CD14-positive monocyte (primary cell): ENCODE measurements at regions not wholly inside any gene's neighbourhood (a gene's known extent, or its start where the extent isn't known, plus 50 kb on each side); places are given as distances from the start of the nearest gene placed in this dataset.
"Not testable (repeated sequence)": the region's sequence is repeated elsewhere in the genome, so short reads cannot be mapped to it uniquely, and the experiment has no call there.

Experiments used
- DNase-seq, 3 donors: peaks; one replicate each; pipeline ENCODE4 v3.0.0-alpha.2; 2011 to 2022
- H2AFZ ChIP-seq: 2 replicates; pipeline ENCODE4 v1.6.0; 2012; ENCODE audit warnings: mild to moderate bottlenecking, low read depth, low read length, inconsistent platforms; ENCODE audit not compliant: insufficient read depth, poor library complexity, severe bottlenecking
- H3K27ac ChIP-seq, 2 donors: 1 replicate in 1 of 2; 2 replicates in 1 of 2; pipeline ENCODE4 v1.5.1; 2012 to 2013; ENCODE audit warnings: low read length in 2 of 2, control low read depth in 1 of 2, inconsistent platforms in 1 of 2, low read depth in 1 of 2, mild to moderate bottlenecking in 1 of 2
- H3K27me3 ChIP-seq, 2 donors: one replicate each; pipeline versions ENCODE4 v1.6.0 to v1.6.1; 2011 to 2013; ENCODE audit warnings: low read length in 2 of 2; ENCODE audit not compliant: control insufficient read depth in 2 of 2, insufficient read depth in 2 of 2
- H3K36me3 ChIP-seq, 2 donors: replicated peaks in 1 of 2; 1 replicate in 1 of 2; 2 replicates in 1 of 2; pipeline versions ENCODE4 v1.5.1 to v1.6.1; 2012 to 2013; ENCODE audit warnings: low read length in 2 of 2, control low read depth in 1 of 2, inconsistent platforms in 1 of 2, mild to moderate bottlenecking in 1 of 2; ENCODE audit not compliant: insufficient read depth in 2 of 2, control insufficient read depth in 1 of 2
- H3K4me1 ChIP-seq, 2 donors: 1 replicate in 1 of 2; 2 replicates in 1 of 2; pipeline versions ENCODE4 v1.5.1 to v1.6.1; 2012 to 2013; ENCODE audit warnings: low read length in 2 of 2, control low read depth in 1 of 2, inconsistent platforms in 1 of 2, mild to moderate bottlenecking in 1 of 2, moderate library complexity in 1 of 2; ENCODE audit not compliant: insufficient read depth in 2 of 2, control insufficient read depth in 1 of 2
- H3K4me2 ChIP-seq: replicated peaks from 2 replicates; pipeline ENCODE3; 2012; ENCODE audit warnings: low read length, moderate library complexity, mild to moderate bottlenecking; ENCODE audit not compliant: poor library complexity, severe bottlenecking; ENCODE audit errors: extremely low read depth
- H3K4me3 ChIP-seq, 3 experiments: fragments of 200-600 bp in 1 of 3; sonication (generic) in 1 of 3; replicated peaks in 1 of 3; 1 replicate in 2 of 3; 2 replicates in 1 of 3; pipeline ENCODE4 v1.5.1; 2011 to 2013; ENCODE audit warnings: low read length in 3 of 3, mild to moderate bottlenecking in 3 of 3, control low read depth in 2 of 3, low read depth in 2 of 3, inconsistent platforms in 1 of 3, moderate library complexity in 1 of 3
- H3K79me2 ChIP-seq: 2 replicates; pipeline ENCODE4 v1.6.0; 2012; ENCODE audit warnings: mild to moderate bottlenecking, control low read depth, inconsistent platforms, low read length, moderate library complexity; ENCODE audit not compliant: insufficient read depth
- H3K9ac ChIP-seq: 2 replicates; pipeline ENCODE4 v1.6.0; 2017; ENCODE audit warnings: low read length, mild to moderate bottlenecking; ENCODE audit not compliant: insufficient read depth, poor library complexity, severe bottlenecking
- H3K9me3 ChIP-seq, 2 donors: replicated peaks in 1 of 2; 1 replicate in 1 of 2; 2 replicates in 1 of 2; pipeline versions ENCODE4 v1.5.1 to v1.6.1; 2012 to 2013; ENCODE audit warnings: low read length in 2 of 2, control low read depth in 1 of 2; ENCODE audit not compliant: control insufficient read depth in 1 of 2, insufficient read depth in 1 of 2
- H4K20me1 ChIP-seq: 2 replicates; pipeline ENCODE4 v1.6.0; 2012; ENCODE audit warnings: mild to moderate bottlenecking, low read length, control low read depth, moderate library complexity; ENCODE audit not compliant: insufficient read depth
- H3K27ac Mint-ChIP-seq, 7 donors: one replicate each; pipeline ENCODE4 v1.8.0; 2020; ENCODE audit warnings: mild to moderate bottlenecking in 7 of 7, mixed read lengths in 7 of 7, moderate library complexity in 6 of 7, inconsistent platforms in 2 of 7
- H3K27me3 Mint-ChIP-seq, 3 donors: one replicate each; pipeline ENCODE4 v1.8.0; 2021 to 2022; ENCODE audit warnings: low read depth in 3 of 3, mild to moderate bottlenecking in 3 of 3, mixed read lengths in 3 of 3, moderate library complexity in 3 of 3, inconsistent platforms in 1 of 3
- H3K36me3 Mint-ChIP-seq, 2 donors: one replicate each; pipeline ENCODE4 v1.8.0; 2020; ENCODE audit warnings: mixed read lengths in 2 of 2, inconsistent platforms in 1 of 2, mild to moderate bottlenecking in 1 of 2
- H3K4me1 Mint-ChIP-seq: one replicate; pipeline ENCODE4 v1.8.0; 2020; ENCODE audit warnings: mild to moderate bottlenecking, mixed read lengths
- H3K4me3 Mint-ChIP-seq, 2 donors: one replicate each; pipeline ENCODE4 v1.8.0; 2020; ENCODE audit warnings: mild to moderate bottlenecking in 2 of 2, mixed read lengths in 2 of 2, moderate library complexity in 1 of 2
- H3K9me3 Mint-ChIP-seq, 7 donors: one replicate each; pipeline ENCODE4 v1.8.0; 2020 to 2022; ENCODE audit warnings: mixed read lengths in 7 of 7, mild to moderate bottlenecking in 6 of 7, moderate library complexity in 6 of 7, inconsistent platforms in 2 of 7
- CTCF ChIP-seq: fragments of 200-600 bp; IDR thresholded peaks from one replicate; pipeline ENCODE4 v1.8.0; 2022; ENCODE audit warnings: antibody characterized with exemption, mild to moderate bottlenecking
- WGBS: methylation state at CpG from one replicate; pipeline ENCODE4 v1.1.5; 2013; ENCODE audit warnings: missing lambda C conversion rate; ENCODE audit not compliant: insufficient coverage; 5-methylcytosine and 5-hydroxymethylcytosine counted together
- intact Hi-C, 2 donors: fragments of 100-400 bp; cut with micrococcal nuclease; formaldehyde crosslinking; loops; one replicate each; pipeline versions ENCODE4 v1.15.0 to v1.15.1; 2023

GRCh38 chr14:26655128-26655527 lies 57.3 kb upstream of the NOVA1 start:
- H3K4me3 Mint-ChIP-seq, result no peak overlapping the region
- H3K79me2 ChIP-seq, result no peaks in the 10 kb centered on the region
- DNase-seq, result no peak
- no CpG with 5 or more reads among the region's 5 CpGs for WGBS
- no peak overlapping the region for H3K27ac Mint-ChIP-seq
- no peaks in the 10 kb centered on the region for H3K36me3 ChIP-seq
- intact Hi-C loops, result no loop called here
- TF ChIP-seq CTCF, result no peak
- peaks cover 0 to 4% (median 0%) of the 10 kb centered on the region in 7 donors for H3K9me3 Mint-ChIP-seq
- H3K27me3 ChIP-seq, result no peaks in the 10 kb centered on the region
- H4K20me1 ChIP-seq, result no peaks in the 10 kb centered on the region
- H2AFZ ChIP-seq, result no peak overlapping the region
- H3K4me2 ChIP-seq, result no peak overlapping the region
- H3K4me3 ChIP-seq, result no peak overlapping the region
- H3K36me3 Mint-ChIP-seq, result no peaks in the 10 kb centered on the region
- no peak overlapping the region for H3K9ac ChIP-seq
- H3K27me3 Mint-ChIP-seq, result peaks cover 0 to 1% (median 0%) of the 10 kb centered on the region in 3 donors
- no peaks in the 10 kb centered on the region for H3K4me1 ChIP-seq
- H3K4me1 Mint-ChIP-seq, result no peaks in the 10 kb centered on the region
- no peaks in the 10 kb centered on the region for H3K9me3 ChIP-seq
- H3K27ac ChIP-seq, result no peak overlapping the region

GRCh38 chr14:26663506-26663905 lies 65.7 kb upstream of the NOVA1 start:
- Histone ChIP-seq H3K27me3 (no peaks in the 10 kb centered on the region), H3K4me2 (no peak overlapping the region), H3K79me2 (no peaks in the 10 kb centered on the region), H3K4me3 (no peak overlapping the region), H4K20me1 (no peaks in the 10 kb centered on the region), H3K4me1 (no peaks in the 10 kb centered on the region), H3K27ac (no peak overlapping the region), H3K9ac (no peak overlapping the region), H3K9me3 (peaks cover 0 to 9% of the 10 kb centered on the region in 2 donors), H3K36me3 (no peaks in the 10 kb centered on the region), H2AFZ (no peak overlapping the region)
- Mint-ChIP-seq H3K27me3 (peaks cover 0 to 1% (median 0%) of the 10 kb centered on the region in 3 donors), H3K4me1 (no peaks in the 10 kb centered on the region), H3K9me3 (peaks cover 3 to 14% (median 7%) of the 10 kb centered on the region in 7 donors), H3K27ac (no peak overlapping the region), H3K4me3 (no peak overlapping the region), H3K36me3 (no peaks in the 10 kb centered on the region)
- no peak for TF ChIP-seq CTCF
- intact Hi-C loops, result no loop called here
- WGBS, result no CpG with 5 or more reads among the region's 1 CpG
- no peak for DNase-seq

GRCh38 chr14:26678732-26679420 lies 81.0 kb upstream of the NOVA1 start:
- H3K9me3 Mint-ChIP-seq, H4K20me1 ChIP-seq, H3K4me3 Mint-ChIP-seq, H3K9ac ChIP-seq, H3K4me1 Mint-ChIP-seq, H3K27me3 ChIP-seq, H2AFZ ChIP-seq, H3K4me3 ChIP-seq, H3K79me2 ChIP-seq, H3K27ac Mint-ChIP-seq, H3K36me3 ChIP-seq, H3K27ac ChIP-seq, DNase-seq, H3K9me3 ChIP-seq, H3K27me3 Mint-ChIP-seq, H3K4me2 ChIP-seq, H3K4me1 ChIP-seq, H3K36me3 Mint-ChIP-seq, intact Hi-C loops: not testable (repeated sequence)
- WGBS, result 96% methylated on average over 12 of the region's 31 CpGs
